ENCODE measurements at regions not wholly inside any gene's neighbourhood (a gene's known extent, or its start where the extent isn't known, plus 50 kb on each side); places are given as distances from the start of the nearest gene placed in this dataset.

GRCh38 chr4:123835831-123836590 lies 439.4 kb downstream of the SPRY1 start:
- no peak for DNase-seq (ENCODE audit: low read depth, low spot score)

- DNase-seq (ENCODE audit: low read depth, low spot score) = no peak
Observed at GRCh38 chr4:123836851-123837595, 440.4 kb downstream of the SPRY1 start.

- no peak for DNase-seq (ENCODE audit: low read depth, low spot score)
Observed at GRCh38 chr4:123838474-123838873, 441.9 kb downstream of the SPRY1 start.

- no peak for DNase-seq (ENCODE audit: low read depth, low spot score)
Observed at GRCh38 chr4:123840197-123840596, 443.6 kb downstream of the SPRY1 start.

- no peak for DNase-seq (ENCODE audit: low read depth, low spot score)
Observed at GRCh38 chr4:123841447-123842121, 445.0 kb downstream of the SPRY1 start.

GRCh38 chr4:123843137-123843536 lies 446.5 kb downstream of the SPRY1 start:
- DNase-seq (ENCODE audit: low read depth, low spot score) = no peak

- DNase-seq (ENCODE audit: low read depth, low spot score) = no peak
Observed at GRCh38 chr4:123844374-123844773, 447.8 kb downstream of the SPRY1 start.

- no peak for DNase-seq (ENCODE audit: low read depth, low spot score)
Observed at GRCh38 chr4:123846092-123846491, 449.5 kb downstream of the SPRY1 start.

GRCh38 chr4:123846561-123846960 lies 450.0 kb downstream of the SPRY1 start:
- no peak for DNase-seq (ENCODE audit: low read depth, low spot score)

GRCh38 chr4:123848606-123849005 lies 452.0 kb downstream of the SPRY1 start:
- DNase-seq (ENCODE audit: low read depth, low spot score) = no peak

- no peak for DNase-seq (ENCODE audit: low read depth, low spot score)
Observed at GRCh38 chr4:123849495-123849894, 452.9 kb downstream of the SPRY1 start.

- no peak for DNase-seq (ENCODE audit: low read depth, low spot score)
Observed at GRCh38 chr4:123851521-123851920, 454.9 kb downstream of the SPRY1 start.

GRCh38 chr4:123853651-123854050 lies 457.1 kb downstream of the SPRY1 start:
- no peak for DNase-seq (ENCODE audit: low read depth, low spot score)

GRCh38 chr4:123856689-123857545 lies 460.3 kb downstream of the SPRY1 start:
- peak; percentile 69 for DNase-seq (ENCODE audit: low read depth, low spot score)

- no peak for DNase-seq (ENCODE audit: low read depth, low spot score)
Observed at GRCh38 chr4:123858465-123858864, 461.9 kb downstream of the SPRY1 start.

- no peak for DNase-seq (ENCODE audit: low read depth, low spot score)
Observed at GRCh38 chr4:123862812-123863211, 466.2 kb downstream of the SPRY1 start.

GRCh38 chr4:123866796-123867195 lies 470.2 kb downstream of the SPRY1 start:
- DNase-seq (ENCODE audit: low read depth, low spot score) = no peak

- DNase-seq (ENCODE audit: low read depth, low spot score) = no peak
Observed at GRCh38 chr4:123867910-123868587, 471.5 kb downstream of the SPRY1 start.

- peak; percentile 9 for DNase-seq (ENCODE audit: low read depth, low spot score)
Observed at GRCh38 chr4:123869286-123870215, 473.0 kb downstream of the SPRY1 start.

All from ELF-1 (cell line).